AG08395 (cell line): ENCODE measurements at regions not wholly inside any gene's neighbourhood (a gene's known extent, or its start where the extent isn't known, plus 50 kb on each side); places are given as distances from the start of the nearest gene placed in this dataset.

Experiments
- DNase-seq: peaks from one replicate; pipeline ENCODE4 v3.0.0; 2012; ENCODE audit warnings: mixed read lengths, low spot score

DNA sequence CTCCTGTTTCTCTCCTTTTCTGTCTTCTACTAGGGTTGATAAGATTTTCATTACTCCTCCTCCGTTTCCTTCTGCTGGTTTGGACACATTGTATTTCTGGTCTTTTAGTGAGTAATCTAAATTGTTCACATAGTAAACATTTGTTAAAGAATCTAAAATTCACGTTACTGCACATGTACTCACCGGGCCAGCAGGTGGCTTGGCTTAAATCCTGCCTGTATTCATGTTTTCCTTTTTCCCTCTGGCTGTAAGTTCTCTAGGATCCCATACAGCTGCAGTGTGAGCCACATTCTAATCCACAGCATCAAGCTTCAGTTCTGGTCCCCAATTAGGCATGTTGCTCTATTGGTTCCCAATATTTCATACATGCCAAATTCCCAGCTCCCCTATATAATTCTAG is 958.3 kb downstream of the ADGRL2 start:
- DNase-seq = no peak

DNA sequence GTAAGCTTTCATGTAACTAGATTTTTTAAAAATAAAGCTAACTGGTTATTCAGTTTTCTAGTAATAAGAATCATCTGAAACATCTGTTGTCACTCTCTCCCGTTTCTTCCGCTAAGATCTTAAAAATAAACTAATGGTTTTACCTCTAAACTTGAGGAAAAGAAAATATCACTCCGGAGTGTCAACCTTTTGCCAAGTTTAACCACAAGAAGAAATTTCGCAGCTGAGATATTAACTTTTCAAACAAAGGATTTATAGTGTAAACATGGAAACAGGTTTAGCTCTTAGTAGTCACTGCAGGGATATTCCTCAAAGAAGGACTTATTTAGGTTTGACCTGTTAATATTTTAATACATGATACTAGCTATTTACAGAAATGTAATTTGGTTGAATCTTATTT is 954.9 kb downstream of the ADGRL2 start:
- no peak for DNase-seq

DNA sequence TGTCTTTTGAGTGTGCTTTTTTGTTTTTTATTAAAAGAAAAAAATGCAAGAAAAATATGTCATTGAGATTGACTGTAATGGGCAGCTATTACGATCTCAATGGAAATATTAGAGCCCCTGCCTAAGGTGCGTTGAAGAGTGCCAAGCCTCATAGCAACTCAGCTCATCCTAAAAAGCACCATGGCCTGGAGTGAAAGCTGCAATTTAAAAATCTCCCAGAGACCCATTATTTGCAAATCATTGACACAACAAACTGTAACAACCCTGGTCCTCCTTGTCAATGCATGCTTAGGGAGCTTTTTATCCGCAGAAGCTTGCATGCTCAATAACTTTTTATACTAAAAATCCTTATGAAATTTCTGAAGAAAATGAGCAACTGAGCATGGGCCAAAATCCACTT is 954.5 kb downstream of the ADGRL2 start:
- no peak for DNase-seq

- DNase-seq = no peak
Measured at GRCh38 chr1:82752046-82752445, 951.3 kb downstream of the ADGRL2 start.

DNA sequence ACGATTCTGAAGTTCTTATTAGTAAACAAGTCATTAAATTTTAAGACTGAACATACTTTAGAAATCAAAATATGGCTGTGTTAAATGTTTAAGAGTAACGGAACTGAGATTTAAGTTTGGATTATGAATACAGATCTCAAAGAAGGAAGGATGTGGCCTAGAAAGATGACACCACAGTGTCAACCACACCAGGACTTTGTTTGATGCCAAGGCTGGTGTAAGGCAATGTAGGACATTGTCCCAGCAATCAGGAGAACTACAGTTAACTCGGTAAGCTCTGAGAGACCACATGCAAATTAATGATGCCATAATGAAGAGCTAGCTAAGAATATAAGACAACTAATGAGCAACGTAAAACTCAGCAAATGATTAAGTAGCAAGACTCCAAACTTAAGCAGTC is 932.9 kb downstream of the ADGRL2 start:
- no peak for DNase-seq

DNA sequence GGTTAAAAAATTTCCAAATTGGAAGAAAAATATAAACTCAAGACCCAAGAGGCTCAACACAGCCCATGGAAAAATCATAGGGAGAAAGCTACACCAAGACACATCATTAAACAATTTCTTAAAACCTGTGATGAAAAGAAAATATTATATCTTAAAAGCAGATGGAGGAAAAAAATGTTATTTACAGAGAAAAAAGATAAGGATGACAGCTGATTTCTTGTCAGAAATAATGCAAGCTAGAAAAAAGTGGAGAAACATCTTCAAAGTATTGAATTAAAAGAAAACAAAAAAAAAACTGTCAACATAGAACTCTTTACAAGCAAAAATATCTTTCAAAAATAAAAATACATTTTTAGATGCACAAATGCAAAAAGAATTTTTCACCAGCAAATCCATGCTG is 930.5 kb downstream of the ADGRL2 start:
- DNase-seq = no peak

DNA sequence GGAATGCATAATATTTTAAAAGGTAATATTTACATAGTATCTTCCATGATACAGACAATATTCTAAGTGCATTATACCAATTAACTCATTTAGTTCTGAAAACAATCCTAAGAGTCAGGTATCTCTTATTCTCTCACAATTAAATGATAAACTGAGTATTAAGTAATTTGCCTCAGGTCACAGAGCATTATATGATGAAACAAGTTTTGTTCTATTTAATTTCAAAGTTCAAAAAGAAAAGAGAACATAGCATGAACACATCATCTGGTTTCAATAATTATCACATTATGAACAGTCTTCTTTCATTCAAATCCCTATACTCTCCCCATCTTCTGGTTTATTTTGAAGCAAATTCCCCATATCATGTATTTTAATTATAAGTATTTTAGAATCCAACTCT is 927.5 kb downstream of the ADGRL2 start:
- no peak for DNase-seq

DNA sequence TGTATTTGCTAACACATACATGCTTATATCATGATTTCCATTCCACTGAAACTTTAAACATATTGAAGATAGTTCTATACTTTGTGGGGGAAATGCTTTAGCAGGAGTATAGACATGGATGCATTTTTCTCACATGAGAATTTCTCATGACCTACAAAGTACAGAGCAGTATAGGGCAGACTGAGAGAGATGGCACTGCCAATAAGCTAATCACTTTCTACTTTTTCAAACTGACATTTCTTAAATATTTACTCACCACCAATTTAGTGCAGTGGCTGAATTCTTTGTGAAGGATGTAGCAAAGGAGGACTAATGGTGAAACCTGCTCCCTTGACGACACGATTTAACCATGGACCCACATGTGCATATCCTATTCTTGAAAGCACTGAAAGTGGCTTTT is 923.5 kb downstream of the ADGRL2 start:
- no peak for DNase-seq

- no peak for DNase-seq
Measured at GRCh38 chr1:82722608-82723007, 921.9 kb downstream of the ADGRL2 start.

DNA sequence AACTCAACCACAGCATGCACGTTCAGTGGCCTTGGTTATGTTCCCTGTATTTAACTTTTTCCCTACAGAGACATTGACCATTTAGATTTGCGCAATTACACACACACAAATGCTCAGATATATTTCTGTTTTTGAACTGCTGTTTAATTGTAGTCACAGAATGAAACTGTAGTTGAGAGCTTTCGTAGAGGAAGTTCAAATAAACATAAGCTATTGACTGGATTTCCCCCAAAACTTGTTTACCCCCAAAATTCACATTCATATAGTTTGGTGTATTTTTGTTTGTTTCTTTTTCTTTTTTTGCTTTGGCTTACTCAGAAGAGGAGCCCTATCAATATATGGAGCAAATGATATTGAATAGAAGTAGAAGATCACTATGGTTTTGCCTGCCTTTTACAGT is 921.0 kb downstream of the ADGRL2 start:
- DNase-seq = no peak

- DNase-seq = no peak
Measured at GRCh38 chr1:82718719-82719419, 918.1 kb downstream of the ADGRL2 start.

- no peak for DNase-seq
Measured at GRCh38 chr1:82710091-82710490, 909.4 kb downstream of the ADGRL2 start.

DNA sequence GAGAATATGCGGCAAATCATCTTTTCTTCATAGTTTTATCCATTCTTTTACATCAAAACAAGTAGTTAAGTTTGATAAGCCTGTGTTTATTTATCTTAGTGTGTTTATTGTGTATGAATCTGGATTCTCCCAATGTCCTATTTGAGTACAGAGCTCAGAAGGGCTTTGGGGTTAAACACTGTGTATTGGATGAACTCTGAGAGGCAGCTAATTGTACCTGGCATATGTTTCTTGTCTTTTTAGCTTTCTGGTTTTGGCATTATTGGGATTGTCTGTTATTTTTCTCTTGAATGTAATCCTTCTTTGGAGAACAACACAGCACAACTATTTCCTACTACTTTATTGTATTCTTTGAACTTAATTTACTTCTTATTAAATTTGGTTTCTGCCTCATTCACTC is 906.9 kb downstream of the ADGRL2 start:
- DNase-seq = no peak

DNA sequence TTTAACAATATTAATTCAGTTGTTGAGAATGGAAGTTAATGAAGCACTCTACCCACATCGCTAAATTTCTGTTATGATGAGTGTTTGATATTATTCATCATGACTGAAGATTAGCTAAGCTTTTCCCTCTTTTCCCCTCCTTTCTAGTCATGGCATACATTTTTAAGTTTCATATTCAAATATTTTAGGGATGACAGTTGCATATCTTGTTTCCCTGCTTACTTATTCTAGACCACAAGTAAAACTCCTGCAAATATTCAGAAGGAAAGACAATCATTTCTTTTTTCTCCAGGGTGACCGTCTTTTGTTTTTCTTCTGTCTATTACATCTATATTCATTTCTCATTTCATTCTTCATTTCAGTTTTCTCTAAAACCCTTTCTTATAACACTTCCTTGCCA is 906.0 kb downstream of the ADGRL2 start:
- DNase-seq = no peak

DNA sequence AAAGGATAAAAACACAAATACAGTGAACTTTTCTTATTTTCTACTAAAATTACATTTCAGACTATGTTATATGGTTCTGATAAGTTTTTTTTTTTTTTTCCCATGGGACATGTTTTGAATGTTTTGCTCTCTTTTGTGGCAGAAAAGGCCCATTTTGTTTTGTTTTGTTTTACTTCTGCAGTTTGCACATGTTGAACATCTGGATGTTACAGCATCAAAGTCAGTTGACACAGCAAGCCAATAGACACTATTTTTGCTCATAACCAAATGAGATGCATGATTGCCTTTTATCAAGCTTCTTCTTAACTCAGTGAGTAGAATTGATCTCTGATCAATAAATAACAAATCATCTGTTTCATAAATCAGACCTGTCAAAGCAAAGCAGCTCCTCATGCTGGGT is 904.2 kb downstream of the ADGRL2 start:
- no peak for DNase-seq

- DNase-seq = no peak
Measured at GRCh38 chr1:82704393-82704792, 903.7 kb downstream of the ADGRL2 start.

- DNase-seq = no peak
Measured at GRCh38 chr1:82703951-82704350, 903.2 kb downstream of the ADGRL2 start.

GRCh38 chr1:82700476-82700875 is 899.7 kb downstream of the ADGRL2 start:
- no peak for DNase-seq

- DNase-seq = no peak
Measured at GRCh38 chr1:82697965-82698364, 897.2 kb downstream of the ADGRL2 start.

GRCh38 chr1:82695443-82695842 is 894.7 kb downstream of the ADGRL2 start:
- no peak for DNase-seq

- no peak for DNase-seq
Measured at GRCh38 chr1:82690411-82690810, 889.7 kb downstream of the ADGRL2 start.

- DNase-seq = no peak
Measured at GRCh38 chr1:82689217-82689616, 888.5 kb downstream of the ADGRL2 start.

DNA sequence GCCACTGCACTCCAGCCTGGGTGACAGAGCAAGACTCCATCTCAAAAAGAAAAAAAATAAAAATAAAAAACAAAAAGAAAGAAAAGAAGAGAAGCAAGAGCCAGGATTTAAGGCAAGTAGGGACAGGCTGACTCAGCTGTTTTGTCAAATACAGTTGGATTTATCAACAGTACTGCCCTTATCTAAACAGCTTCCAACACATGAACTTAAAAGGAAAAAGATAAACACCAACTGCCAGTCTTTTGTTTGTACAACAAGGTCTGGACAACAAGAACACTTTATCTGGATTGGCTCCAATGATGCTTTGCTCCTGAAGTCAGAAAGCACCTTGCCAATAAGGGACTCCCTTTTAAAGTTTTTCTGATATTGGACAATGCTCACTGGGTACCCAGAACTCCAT is 886.0 kb downstream of the ADGRL2 start:
- no peak for DNase-seq

DNA sequence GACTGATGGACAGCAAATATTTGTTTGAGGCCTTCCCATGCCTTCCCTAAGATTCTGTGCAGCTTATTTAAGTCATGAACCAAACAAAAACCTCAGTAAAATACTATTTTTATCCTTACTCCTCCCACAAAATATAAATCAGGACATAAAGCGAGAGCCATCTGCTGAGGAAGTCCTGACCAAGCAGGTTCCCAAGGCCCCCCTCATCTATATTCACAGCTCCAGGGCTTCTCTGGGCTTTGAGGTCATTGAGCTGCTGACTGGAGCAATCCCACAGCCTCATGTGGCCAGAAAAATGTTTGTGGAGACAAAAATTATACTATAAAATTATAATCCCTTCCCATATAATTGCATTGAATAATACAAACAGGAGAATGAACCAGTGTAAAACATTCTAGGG is 846.2 kb downstream of the ADGRL2 start:
- DNase-seq = no peak

DNA sequence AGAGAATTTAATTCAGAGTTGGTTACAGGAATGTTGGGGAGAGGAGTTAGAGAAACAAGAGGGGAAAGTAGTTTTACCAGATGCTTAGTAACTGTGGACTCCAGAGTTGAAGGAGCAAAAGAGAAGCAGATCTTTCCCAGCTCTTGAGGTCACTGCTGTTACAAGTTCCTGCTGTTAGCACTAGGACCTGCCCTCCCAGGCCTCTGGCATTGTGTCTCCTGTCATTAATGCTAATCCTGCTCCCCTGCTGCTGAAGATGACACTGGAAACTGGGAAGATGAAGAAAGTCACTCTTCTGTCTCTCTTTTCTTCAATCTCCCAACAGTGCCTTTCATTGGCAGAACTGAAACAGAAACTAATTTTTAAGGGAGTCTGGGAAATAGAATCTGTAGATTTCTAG is 845.6 kb downstream of the ADGRL2 start:
- no peak for DNase-seq
